ENCODE measurements at regions not wholly inside any gene's neighbourhood (a gene's known extent, or its start where the extent isn't known, plus 50 kb on each side); places are given as distances from the start of the nearest gene placed in this dataset.

- no peak for TF ChIP-seq TAF1 (IDR thresholded peaks at IDR 0.05; ENCODE audit: borderline replicate concordance, insufficient read depth, low read length)
- TF ChIP-seq REST (IDR thresholded peaks at IDR 0.05; ENCODE audit: insufficient read depth in 1 of 2, low read depth in 2 of 2, low read length in 2 of 2), result no peak
- TF ChIP-seq POLR2AphosphoS5 (IDR thresholded peaks at IDR 0.05; ENCODE audit: low read depth, low read length), result no peak
- TF ChIP-seq SIN3A (IDR thresholded peaks at IDR 0.05; ENCODE audit: borderline replicate concordance, insufficient read depth, low read length), result no peak
These were observed 423.3 kb downstream of the EFNA5 start for GRCh38 chr5:107247427-107247826.

Measured in PFSK-1 (cell line).